ENCODE measurements at regions not wholly inside any gene's neighbourhood (a gene's known extent, or its start where the extent isn't known, plus 50 kb on each side); places are given as distances from the start of the nearest gene placed in this dataset.
"Not testable (repeated sequence)": the region's sequence is repeated elsewhere in the genome, so short reads cannot be mapped to it uniquely, and the experiment has no call there.

DNA sequence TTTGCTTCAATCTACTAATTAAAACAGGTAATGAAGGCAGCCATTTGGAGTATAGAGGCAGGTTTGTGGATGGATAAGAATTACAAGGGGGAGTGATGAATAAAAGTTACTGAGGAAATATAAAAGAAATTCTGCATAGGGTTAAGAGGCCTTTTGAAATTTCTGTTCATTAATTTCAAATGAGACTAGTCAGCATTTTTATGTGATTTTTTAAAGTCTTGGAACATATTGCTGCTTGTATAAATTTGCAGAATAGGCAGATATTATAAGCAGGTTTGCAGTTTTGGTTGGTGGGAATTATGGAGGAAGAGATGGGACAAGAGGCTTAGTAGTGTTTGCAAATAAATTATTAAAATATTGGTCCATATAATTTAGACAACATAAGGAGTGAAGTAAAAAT is 750.4 kb upstream of the AGA start:
- DNase-seq, result no peak

GRCh38 chr4:178196751-178197374 is 754.6 kb upstream of the AGA start:
- DNase-seq, result no peak

DNA sequence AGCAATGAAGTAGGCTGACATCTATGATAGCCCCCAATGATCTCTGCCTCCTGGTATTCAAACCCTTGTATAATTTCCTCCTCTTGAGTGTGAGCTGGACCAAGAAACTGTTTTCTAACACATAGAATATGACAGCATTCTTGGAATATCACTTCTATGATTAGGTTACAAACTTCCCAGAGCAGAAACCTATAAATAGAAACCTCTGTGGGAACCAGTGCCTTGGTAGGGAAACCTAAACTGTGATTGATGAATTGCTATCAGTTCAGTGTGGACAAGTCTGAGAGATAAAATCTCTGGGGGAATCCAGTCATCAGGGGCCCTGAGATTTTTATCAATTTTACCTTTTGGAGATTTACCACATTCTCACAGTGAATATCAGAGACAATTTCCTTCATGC is 756.5 kb upstream of the AGA start:
- no peak for DNase-seq

DNA sequence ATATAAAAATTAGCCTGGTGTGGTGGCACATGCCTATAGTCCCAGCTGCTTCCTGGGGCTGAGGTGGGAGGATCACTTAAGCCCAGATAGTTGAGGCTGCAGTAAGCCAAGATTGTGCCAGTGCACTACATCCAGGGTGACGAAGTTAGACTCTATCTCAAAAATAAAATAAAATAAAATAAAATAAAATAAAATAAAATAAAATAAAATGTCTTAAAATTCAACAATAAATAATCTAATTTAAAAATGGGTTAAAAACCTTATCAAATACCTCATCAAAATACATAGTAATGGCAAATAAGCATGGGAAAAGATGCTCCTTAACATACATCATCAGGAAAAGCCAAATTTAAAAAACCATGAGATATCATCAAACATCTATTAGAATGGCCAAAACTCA is 760.2 kb upstream of the AGA start:
- no peak for DNase-seq

DNA sequence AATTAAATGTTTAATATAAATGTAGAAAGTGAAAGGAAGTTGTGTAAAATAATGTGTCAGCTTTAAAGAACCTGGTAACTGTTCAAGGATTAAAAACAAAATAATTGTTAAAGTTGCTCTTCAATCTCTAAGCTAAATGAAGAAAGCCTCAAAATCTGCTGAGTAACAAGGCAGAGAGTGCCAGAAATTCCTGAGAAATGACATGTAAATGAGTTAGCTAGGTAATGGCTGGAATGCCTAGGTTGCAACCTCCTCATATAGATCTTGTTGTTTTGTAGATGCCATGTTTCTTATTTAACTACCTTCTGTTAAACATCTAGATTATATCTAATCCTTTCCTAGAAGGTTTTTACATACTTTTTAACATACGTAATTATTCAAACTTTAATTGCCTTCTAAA is 763.6 kb upstream of the AGA start:
- no peak for DNase-seq

DNA sequence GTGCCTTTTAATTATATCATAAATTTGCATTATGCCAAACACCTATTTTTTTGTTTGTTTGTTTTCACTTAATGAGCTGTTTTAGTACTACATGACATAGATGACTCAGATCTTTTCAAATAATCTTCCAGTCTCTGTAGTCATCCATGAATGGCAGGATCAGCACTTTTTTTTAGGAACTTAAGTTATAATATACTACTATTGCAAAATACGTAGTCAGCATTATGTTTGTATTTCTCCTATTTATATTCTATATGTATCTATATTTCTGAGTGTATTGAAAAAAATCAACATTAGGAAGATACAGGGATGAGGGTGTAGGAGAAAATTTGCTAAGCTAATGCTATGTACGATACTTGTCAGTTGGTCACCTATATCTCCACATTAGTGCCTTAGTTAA is 773.1 kb upstream of the AGA start:
- DNase-seq, result no peak

DNA sequence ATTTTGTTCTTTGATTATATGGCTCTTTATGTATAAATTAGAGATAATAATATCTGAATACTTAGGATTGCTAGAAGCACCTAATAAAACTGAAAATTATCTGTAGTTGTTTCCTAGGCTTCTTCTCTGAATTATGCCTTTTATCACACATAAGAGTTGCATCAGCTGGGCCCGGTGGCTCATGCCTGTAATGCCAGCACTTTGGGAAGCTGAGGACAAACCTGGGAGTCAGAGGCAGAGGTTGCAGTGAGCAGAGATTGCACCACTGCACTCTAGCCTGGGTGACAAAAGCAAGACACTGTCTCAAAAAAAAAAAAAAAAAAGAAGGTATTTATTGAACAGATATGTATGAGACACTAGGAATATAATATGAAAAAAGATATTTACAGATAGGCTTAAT is 773.5 kb upstream of the AGA start:
- no peak for DNase-seq

DNA sequence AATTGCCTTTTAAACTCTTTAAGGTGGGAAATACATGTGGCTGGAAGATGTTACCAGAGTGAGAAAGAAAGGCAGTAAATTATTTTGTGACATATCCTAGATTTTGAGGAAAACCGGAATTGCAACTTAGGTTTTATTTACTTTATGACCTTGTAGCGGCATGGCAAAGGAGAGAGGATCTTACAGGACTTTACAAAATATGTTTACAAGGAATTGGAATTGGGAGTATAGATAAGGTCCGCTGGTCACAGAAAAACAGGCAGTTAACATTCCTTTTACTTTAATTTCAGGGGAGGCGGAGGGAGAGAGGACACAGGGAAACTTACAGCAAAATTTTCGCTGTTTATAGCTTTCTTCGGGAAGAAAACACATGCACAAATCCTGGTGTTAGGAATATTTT is 784.2 kb upstream of the AGA start:
- not testable (repeated sequence) for DNase-seq

GRCh38 chr4:178233906-178234305 is 791.7 kb upstream of the AGA start:
- DNase-seq, result no peak

DNA sequence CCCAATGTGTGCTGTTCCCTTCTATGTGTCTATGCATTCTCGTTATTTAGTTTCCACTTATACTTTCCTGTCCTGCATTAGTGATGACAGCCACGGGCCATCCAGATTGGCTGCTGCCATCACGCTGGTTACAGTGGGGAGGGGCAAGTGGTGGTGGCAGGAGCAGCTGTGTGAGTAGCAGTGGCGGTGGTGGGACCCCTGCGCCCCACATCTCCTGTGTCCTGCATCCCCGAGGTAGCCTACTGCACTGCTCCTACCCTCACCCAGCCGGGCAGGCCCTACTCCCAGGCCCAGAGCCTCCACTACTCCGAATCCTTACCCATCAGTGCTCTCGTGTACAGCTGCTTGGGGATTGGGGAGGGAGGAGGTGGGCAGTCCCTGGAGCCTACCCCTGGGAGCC is 798.7 kb upstream of the AGA start:
- DNase-seq, result no peak

- DNase-seq, result no peak
Measured at GRCh38 chr4:178241601-178242118, 799.4 kb upstream of the AGA start.

DNA sequence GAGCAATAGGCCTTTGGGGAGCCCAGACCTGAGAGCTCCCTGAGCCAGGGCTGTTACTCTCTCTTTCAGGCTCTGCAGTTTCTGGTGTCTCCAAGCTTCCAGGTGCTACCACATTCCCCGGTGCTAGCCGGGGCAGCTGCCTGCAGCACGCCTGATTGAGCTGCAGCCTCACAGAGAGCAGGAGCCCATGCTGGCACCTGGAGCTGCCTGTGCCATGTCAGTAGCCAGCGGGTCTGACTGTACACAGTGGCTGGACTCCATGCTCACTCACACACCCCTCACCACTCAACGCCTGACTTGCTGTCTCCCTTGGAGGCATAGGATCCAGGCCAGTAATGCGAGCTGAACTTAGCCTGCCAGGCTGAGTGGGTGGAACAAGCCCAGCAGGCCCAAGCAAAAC is 800.4 kb upstream of the AGA start:
- DNase-seq, result no peak

GRCh38 chr4:178244785-178245184 is 802.5 kb upstream of the AGA start:
- DNase-seq, result no peak

DNA sequence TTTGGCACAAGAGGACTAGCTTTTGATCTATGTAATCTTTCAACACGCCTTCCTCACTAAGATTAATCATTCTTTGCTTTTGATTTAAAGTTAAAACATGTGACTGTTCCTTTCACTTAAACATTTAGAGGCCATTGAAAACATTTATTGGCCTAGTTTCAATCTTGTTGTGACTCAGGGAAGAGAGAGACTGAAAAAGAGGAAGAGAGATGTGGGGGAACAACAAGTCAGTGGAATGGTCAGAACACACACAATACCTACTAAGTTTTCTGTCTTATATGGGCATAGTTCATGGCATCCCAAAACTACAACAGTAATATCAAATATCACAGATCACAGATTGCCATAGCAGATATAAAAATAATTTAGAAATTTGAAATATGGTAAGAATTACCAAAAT is 812.9 kb upstream of the AGA start:
- no peak for DNase-seq

GRCh38 chr4:178258603-178259002 is 816.4 kb upstream of the AGA start:
- DNase-seq, result no peak

- no peak for DNase-seq
Measured at GRCh38 chr4:178259566-178259965, 817.3 kb upstream of the AGA start.

- no peak for DNase-seq
Measured at GRCh38 chr4:178264001-178264400, 821.8 kb upstream of the AGA start.

- no peak for DNase-seq
Measured at GRCh38 chr4:178271386-178271785, 829.1 kb upstream of the AGA start.

- DNase-seq, result no peak
Measured at GRCh38 chr4:178273168-178273567, 830.9 kb upstream of the AGA start.

DNA sequence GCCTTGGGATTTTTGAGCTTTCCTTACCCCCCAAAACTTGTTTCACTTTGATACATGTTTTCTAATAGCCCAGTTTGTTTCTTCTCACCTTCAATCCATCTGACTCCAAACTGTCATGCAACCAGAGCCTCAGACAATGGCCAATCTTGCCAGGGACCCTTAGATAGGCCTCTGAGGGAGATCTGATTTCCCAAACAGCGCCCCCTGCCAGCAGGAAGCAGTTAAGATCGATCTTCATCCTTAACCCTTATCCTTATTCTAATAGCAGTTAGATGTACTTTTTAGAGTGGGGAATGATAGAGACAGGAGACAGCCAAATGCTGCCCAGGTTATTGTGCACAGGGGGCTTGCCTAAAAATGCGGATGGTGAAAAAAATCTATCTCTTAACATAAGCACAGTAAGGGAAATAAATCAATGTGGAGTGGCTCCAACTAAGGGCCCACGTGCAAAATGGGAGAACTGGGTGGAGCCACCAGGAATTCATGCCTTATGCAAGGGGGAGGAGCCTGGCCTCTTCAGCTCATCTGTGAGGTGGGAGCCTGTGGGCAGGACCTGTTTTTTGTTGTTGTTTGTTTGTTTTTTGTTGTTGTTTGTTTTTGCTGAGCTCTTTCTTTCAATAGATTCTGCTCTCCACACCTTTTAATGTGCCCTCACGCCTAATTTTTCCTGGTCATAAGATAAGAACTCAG is 833.6 kb upstream of the AGA start:
- no peak for DNase-seq

GRCh38 chr4:178280362-178280761 is 838.1 kb upstream of the AGA start:
- no peak for DNase-seq

DNA sequence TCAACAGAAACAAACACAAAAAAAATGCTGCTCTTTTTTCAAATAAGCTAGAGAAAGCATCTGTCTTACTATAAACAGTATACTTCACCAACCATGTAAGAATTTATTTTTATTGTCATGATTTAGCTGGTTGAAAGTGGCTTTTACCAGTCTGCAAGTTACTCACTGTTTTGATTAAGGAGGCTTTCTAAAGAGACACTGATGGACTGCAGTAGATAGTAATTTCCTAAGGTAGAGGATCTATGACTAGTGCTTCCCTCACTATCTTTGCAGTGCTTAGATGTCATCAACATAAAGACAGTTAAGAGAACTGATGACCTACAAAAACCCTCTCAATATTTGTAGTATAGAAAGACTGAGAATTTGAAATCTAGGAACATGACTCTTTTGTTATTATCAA is 846.2 kb upstream of the AGA start:
- DNase-seq, result no peak

GRCh38 chr4:178293601-178294000 is 851.4 kb upstream of the AGA start:
- DNase-seq, result no peak

DNA sequence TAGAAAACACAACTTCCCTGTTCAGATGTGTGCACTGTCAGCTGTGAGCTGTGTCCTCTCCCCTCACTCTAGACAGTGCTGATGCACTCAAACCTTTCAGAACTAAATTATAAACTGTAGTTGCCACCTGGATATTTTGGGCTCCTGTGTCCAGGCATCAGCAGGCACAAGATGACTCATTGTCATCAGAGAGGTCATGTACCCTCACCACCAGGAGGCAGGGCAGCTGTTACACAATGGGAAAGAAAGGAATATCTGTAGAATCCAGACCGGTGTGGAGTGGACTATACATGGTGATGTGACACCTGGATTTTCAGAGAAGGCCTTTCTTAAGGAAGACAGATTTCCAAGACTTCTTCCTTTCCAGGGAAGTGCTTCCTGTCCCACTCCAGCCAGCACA is 854.4 kb upstream of the AGA start:
- DNase-seq, result no peak

DNA sequence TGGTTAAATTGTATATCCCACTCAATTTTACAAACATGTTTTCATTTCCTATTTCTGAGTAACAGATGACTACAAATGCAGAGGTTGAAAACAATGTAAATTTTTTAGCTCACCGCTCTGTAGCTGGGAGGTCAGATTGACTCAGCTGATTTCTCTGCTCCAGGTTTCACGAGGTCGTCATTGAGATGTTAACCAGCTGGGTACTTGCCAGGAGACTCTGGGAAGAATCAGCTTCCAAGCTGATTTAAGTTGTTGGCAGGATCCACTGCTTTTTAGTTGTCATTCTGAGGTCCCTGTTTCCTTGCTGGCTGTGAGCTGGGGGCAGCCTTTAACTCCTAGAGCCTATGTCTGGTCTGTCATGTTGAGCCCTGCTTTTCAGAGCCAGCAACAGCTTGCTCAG is 864.3 kb upstream of the AGA start:
- no peak for DNase-seq
